Lung (tissue), 1 donor: ENCODE measurements at regions not wholly inside any gene's neighbourhood (a gene's known extent, or its start where the extent isn't known, plus 50 kb on each side); places are given as distances from the start of the nearest gene placed in this dataset. TPM values are rescaled to one million over a fixed set of nuclear protein-coding genes. Genes with fewer than 3 reads are reported as not detected.

Experiments
- small RNA-seq: library from RNA; depleted of rRNA; stranded (forward); fragments of <200 nt; gene quantifications from one replicate; pipeline ENCODE3, GENCODE V24; 2014; ENCODE audit warnings: low replicate concordance

Small RNA genes lying in the stretch of these regions (small RNA-seq; reads per million reads assigned to genes)
- not detected for gene RN7SL82P
